ENCODE measurements at regions not wholly inside any gene's neighbourhood (a gene's known extent, or its start where the extent isn't known, plus 50 kb on each side); places are given as distances from the start of the nearest gene placed in this dataset.

DNA sequence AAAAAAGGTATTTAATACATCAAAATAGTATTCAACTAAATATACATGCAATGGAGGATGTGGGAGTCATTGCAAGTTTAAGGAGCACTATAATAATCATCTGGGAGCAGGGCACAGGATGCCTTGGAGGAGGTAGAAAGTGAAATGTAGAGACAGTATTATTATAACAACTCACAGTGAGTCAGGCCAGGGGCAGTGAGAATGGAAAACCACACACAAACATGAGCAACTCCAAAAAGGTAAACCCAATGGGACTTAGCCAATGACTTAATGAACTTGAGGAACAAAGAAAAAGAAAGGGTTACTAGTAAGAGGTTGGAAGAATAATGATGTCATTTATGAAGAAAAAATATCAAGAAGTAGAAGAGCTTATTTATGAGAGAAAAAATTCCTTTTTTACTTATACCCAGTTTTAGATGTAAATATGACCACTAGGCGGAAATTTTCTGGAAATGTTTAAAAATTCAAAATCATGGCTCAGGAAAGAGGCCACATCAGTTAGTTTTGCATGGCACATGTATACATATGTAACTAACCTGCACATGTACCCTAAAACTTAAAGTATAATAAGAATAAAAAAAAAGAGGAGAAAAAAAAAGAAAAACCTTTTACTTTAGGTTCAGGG lies 389.3 kb downstream of the SUCLA2 start:
- WGBS, result 95% methylated on average over 1 of the region's 1 CpG
- TF ChIP-seq YY1 (IDR thresholded peaks at IDR 0.05) (no peak), TAF1 (conservative IDR thresholded peaks at IDR 0.05) (no peak), CTCF (IDR thresholded peaks at IDR 0.05; ENCODE audit: low read depth, low read length, missing input control) (no peak), MAX (IDR thresholded peaks at IDR 0.05) (no peak), JUND (IDR thresholded peaks at IDR 0.05) (no peak), RAD21 (IDR thresholded peaks at IDR 0.05) (no peak), GABPA (IDR thresholded peaks at IDR 0.05 in 1 of 2, conservative IDR thresholded peaks at IDR 0.05 in 1 of 2) (no peak)
- TF ChIP-seq, protein P1, sequence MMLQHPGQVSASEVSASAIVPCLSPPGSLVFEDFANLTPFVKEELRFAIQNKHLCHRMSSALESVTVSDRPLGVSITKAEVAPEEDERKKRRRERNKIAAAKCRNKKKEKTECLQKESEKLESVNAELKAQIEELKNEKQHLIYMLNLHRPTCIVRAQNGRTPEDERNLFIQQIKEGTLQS (IDR thresholded peaks at IDR 0.05), result no peak
- TF ChIP-seq, protein P2, sequence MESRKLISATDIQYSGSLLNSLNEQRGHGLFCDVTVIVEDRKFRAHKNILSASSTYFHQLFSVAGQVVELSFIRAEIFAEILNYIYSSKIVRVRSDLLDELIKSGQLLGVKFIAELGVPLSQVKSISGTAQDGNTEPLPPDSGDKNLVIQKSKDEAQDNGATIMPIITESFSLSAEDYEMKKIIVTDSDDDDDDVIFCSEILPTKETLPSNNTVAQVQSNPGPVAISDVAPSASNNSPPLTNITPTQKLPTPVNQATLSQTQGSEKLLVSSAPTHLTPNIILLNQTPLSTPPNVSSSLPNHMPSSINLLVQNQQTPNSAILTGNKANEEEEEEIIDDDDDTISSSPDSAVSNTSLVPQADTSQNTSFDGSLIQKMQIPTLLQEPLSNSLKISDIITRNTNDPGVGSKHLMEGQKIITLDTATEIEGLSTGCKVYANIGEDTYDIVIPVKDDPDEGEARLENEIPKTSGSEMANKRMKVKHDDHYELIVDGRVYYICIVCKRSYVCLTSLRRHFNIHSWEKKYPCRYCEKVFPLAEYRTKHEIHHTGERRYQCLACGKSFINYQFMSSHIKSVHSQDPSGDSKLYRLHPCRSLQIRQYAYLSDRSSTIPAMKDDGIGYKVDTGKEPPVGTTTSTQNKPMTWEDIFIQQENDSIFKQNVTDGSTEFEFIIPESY (IDR thresholded peaks at IDR 0.05), result no peak

GRCh38 chr13:47610687-47611086 lies 390.4 kb downstream of the SUCLA2 start:
- WGBS, result 77% methylated on average over 3 of the region's 3 CpGs
- H3K27ac ChIP-seq (ENCODE audit: low read depth in 1 of 2, low read length in 2 of 2), result no peak overlapping the region
- peaks cover 0 to 2% (median 0%) of the 10 kb centered on the region in 4 donors for H3K27me3 ChIP-seq (ENCODE audit: control insufficient read depth in 4 of 4, insufficient read depth in 4 of 4, low read length in 3 of 4)
- H3K9me3 ChIP-seq (ENCODE audit: control insufficient read depth in 4 of 4, low read length in 3 of 4), result peaks cover 0 to 2% (median 0%) of the 10 kb centered on the region in 4 donors
- no peaks in the 10 kb centered on the region for H3K36me3 ChIP-seq (ENCODE audit: control insufficient read depth in 4 of 4, insufficient read depth in 3 of 4, low read depth in 1 of 4, low read length in 3 of 4)
- no peaks in the 10 kb centered on the region for H3K4me1 ChIP-seq (ENCODE audit: control insufficient read depth in 4 of 4, insufficient read depth in 4 of 4, low read length in 3 of 4)
- no peak overlapping the region for H3K9ac ChIP-seq (ENCODE audit: low read depth in 1 of 2, low read length in 2 of 2)
- no peak for TF ChIP-seq GABPA (IDR thresholded peaks at IDR 0.05 in 1 of 2, conservative IDR thresholded peaks at IDR 0.05 in 1 of 2)
- TF ChIP-seq, protein P2 (IDR thresholded peaks at IDR 0.05), result no peak
- H3K4me3 ChIP-seq (ENCODE audit: low read depth in 1 of 3, low read length in 3 of 3), result no peak overlapping the region
- no peak for DNase-seq (ENCODE audit: low spot score)

More for the DNA sequence above, 389.3 kb downstream of the SUCLA2 start:
- Histone ChIP-seq H3K36me3 (ENCODE audit: control insufficient read depth in 4 of 4, insufficient read depth in 3 of 4, low read depth in 1 of 4, low read length in 3 of 4) (no peaks in the 10 kb centered on the region), H3K9me3 (ENCODE audit: control insufficient read depth in 4 of 4, low read length in 3 of 4) (peaks cover 0 to 2% (median 0%) of the 10 kb centered on the region in 4 donors), H3K27ac (ENCODE audit: low read depth in 1 of 2, low read length in 2 of 2) (no peak overlapping the region), H3K4me3 (ENCODE audit: low read depth in 1 of 3, low read length in 3 of 3) (no peak overlapping the region), H3K9ac (ENCODE audit: low read depth in 1 of 2, low read length in 2 of 2) (no peak overlapping the region), H3K4me1 (ENCODE audit: control insufficient read depth in 4 of 4, insufficient read depth in 4 of 4, low read length in 3 of 4) (no peaks in the 10 kb centered on the region), H3K27me3 (ENCODE audit: control insufficient read depth in 4 of 4, insufficient read depth in 4 of 4, low read length in 3 of 4) (peaks cover 0 to 2% (median 0%) of the 10 kb centered on the region in 4 donors)
- DNase-seq (ENCODE audit: low spot score), result no peak

- no peak overlapping the region for H3K4me3 ChIP-seq (ENCODE audit: low read depth in 1 of 3, low read length in 3 of 3)
- H3K9ac ChIP-seq (ENCODE audit: low read depth in 1 of 2, low read length in 2 of 2), result no peak overlapping the region
- no peaks in the 10 kb centered on the region for H3K27me3 ChIP-seq (ENCODE audit: control insufficient read depth in 4 of 4, insufficient read depth in 4 of 4, low read length in 3 of 4)
- H3K27ac ChIP-seq (ENCODE audit: low read depth in 1 of 2, low read length in 2 of 2), result no peak overlapping the region
- TF ChIP-seq GABPA (IDR thresholded peaks at IDR 0.05 in 1 of 2, conservative IDR thresholded peaks at IDR 0.05 in 1 of 2), result no peak
- TF ChIP-seq CTCF (IDR thresholded peaks at IDR 0.05; ENCODE audit: low read depth, low read length, missing input control), result no peak
- TF ChIP-seq, protein P1 (IDR thresholded peaks at IDR 0.05), result no peak
- TF ChIP-seq FOXA2 (IDR thresholded peaks at IDR 0.05), result no peak
- TF ChIP-seq MAX (IDR thresholded peaks at IDR 0.05), result no peak
- TF ChIP-seq RXRA (IDR thresholded peaks at IDR 0.05), result no peak
- no peaks in the 10 kb centered on the region for H3K9me3 ChIP-seq (ENCODE audit: control insufficient read depth in 4 of 4, low read length in 3 of 4)
- no peaks in the 10 kb centered on the region for H3K36me3 ChIP-seq (ENCODE audit: control insufficient read depth in 4 of 4, insufficient read depth in 3 of 4, low read depth in 1 of 4, low read length in 3 of 4)
- DNase-seq (ENCODE audit: low spot score), result no peak
- H3K4me1 ChIP-seq (ENCODE audit: control insufficient read depth in 4 of 4, insufficient read depth in 4 of 4, low read length in 3 of 4), result no peaks in the 10 kb centered on the region
Observed at GRCh38 chr13:47603365-47603764, 397.7 kb downstream of the SUCLA2 start.
